SK-N-SH (cell line): ENCODE measurements at regions not wholly inside any gene's neighbourhood (a gene's known extent, or its start where the extent isn't known, plus 50 kb on each side); places are given as distances from the start of the nearest gene placed in this dataset.

ENCODE experiments used
- CTCF ChIA-PET: fragments of 300-600, 350-600 bp; formaldehyde crosslinking; extraction: SDS; loops from one replicate; lab custom pipeline; 2021; lab: Yijun Ruan, JAX
- POLR2A ChIA-PET: fragments of 350-600 bp; sonication (Branson Sonifier 250); formaldehyde crosslinking; extraction: SDS; loops from one replicate; lab custom pipeline; 2020; ENCODE audit warnings: antibody characterized with exemption, inconsistent platforms; lab: Yijun Ruan, JAX
- DNase-seq: peaks from one replicate; pipeline ENCODE4 v3.0.0; 2012
- H2AFZ ChIP-seq: fragments of 200-600 bp; sonication (generic); 2 replicates; pipeline ENCODE4 v1.8.1; 2016; ENCODE audit warnings: antibody characterized with exemption, mild to moderate bottlenecking, low read depth
- H3F3A ChIP-seq: fragments of 200-600 bp; sonication (generic); replicated peaks from 2 replicates; pipeline ENCODE3; 2016; ENCODE audit warnings: antibody characterized with exemption, mild to moderate bottlenecking; ENCODE audit not compliant: insufficient read depth
- H3K27ac ChIP-seq, 2 experiments: fragments of 200-500 bp in 1 of 2; fragments of 200-600 bp in 1 of 2; sonication (Bioruptor generic) in 1 of 2; sonication (generic), shearing (Covaris generic) in 1 of 2; 2 replicates each; pipeline versions ENCODE4 v1.5.1 to v1.6.1; 2014 to 2016; ENCODE audit warnings: low read depth in 2 of 2, inconsistent platforms in 1 of 2, low read length in 1 of 2, mild to moderate bottlenecking in 1 of 2, mixed read lengths in 1 of 2
- H3K27me3 ChIP-seq: fragments of 200-600 bp; sonication (generic), shearing (Covaris generic); 2 replicates; pipeline ENCODE4 v1.6.1; 2016; ENCODE audit warnings: mixed run types; ENCODE audit not compliant: insufficient read depth
- H3K36me3 ChIP-seq, 2 experiments: fragments of 200-500 bp in 1 of 2; fragments of 200-600 bp in 1 of 2; sonication (Bioruptor generic) in 1 of 2; sonication (generic) in 1 of 2; replicated peaks in 1 of 2; 2 replicates each; pipeline versions ENCODE3 to v1.5.1; 2014 to 2016; ENCODE audit warnings: low read length in 1 of 2, mild to moderate bottlenecking in 1 of 2; ENCODE audit not compliant: insufficient read depth in 2 of 2, control insufficient read depth in 1 of 2
- H3K4me1 ChIP-seq, 2 experiments: fragments of 200-500 bp in 1 of 2; fragments of 200-600 bp in 1 of 2; sonication (Bioruptor generic) in 1 of 2; sonication (generic), shearing (Covaris generic) in 1 of 2; 2 replicates each; pipeline versions ENCODE4 v1.5.1 to v1.6.1; 2014 to 2016; ENCODE audit warnings: low read depth in 1 of 2, low read length in 1 of 2, mixed run types in 1 of 2; ENCODE audit not compliant: insufficient read depth in 2 of 2, control insufficient read depth in 1 of 2
- H3K4me2 ChIP-seq: fragments of 200-600 bp; sonication (generic), shearing (Covaris generic); 2 replicates; pipeline ENCODE4 v1.6.1; 2017; ENCODE audit warnings: mixed run types
- H3K4me3 ChIP-seq, 2 experiments: fragments of 200-500 bp in 1 of 2; fragments of 200-600 bp in 1 of 2; sonication (Bioruptor generic) in 1 of 2; sonication (generic), shearing (Covaris generic) in 1 of 2; 2 replicates each; pipeline versions ENCODE4 v1.5.1 to v1.8.1; 2014 to 2016; ENCODE audit warnings: low read depth in 2 of 2, inconsistent platforms in 1 of 2, low read length in 1 of 2, mild to moderate bottlenecking in 1 of 2, mixed read lengths in 1 of 2, moderate library complexity in 1 of 2
- H3K79me2 ChIP-seq: fragments of 200-600 bp; sonication (generic); 2 replicates; pipeline ENCODE4 v1.8.1; 2017; ENCODE audit warnings: mild to moderate bottlenecking; ENCODE audit not compliant: insufficient read depth
- H3K9ac ChIP-seq: fragments of 200-600 bp; sonication (generic); 2 replicates; pipeline ENCODE4 v1.6.1; 2017; ENCODE audit warnings: mixed run types
- H3K9me2 ChIP-seq: fragments of 200-600 bp; sonication (generic); 2 replicates; pipeline ENCODE4 v1.6.1; 2017; ENCODE audit warnings: mixed run types
- H3K9me3 ChIP-seq: fragments of 200-600 bp; sonication (generic); 2 replicates; pipeline ENCODE4 v1.6.1; 2017; ENCODE audit warnings: mixed run types, mild to moderate bottlenecking, moderate library complexity
- H4K20me1 ChIP-seq: fragments of 200-600 bp; sonication (generic); 2 replicates; pipeline ENCODE4 v1.6.1; 2017; ENCODE audit warnings: mild to moderate bottlenecking, mixed run types; ENCODE audit not compliant: insufficient read depth
- CHD2 ChIP-seq: fragments of 150-350 bp; IDR thresholded peaks from 2 replicates; pipeline ENCODE4 v1.6.1; 2018; ENCODE audit warnings: low read length; ENCODE audit not compliant: partially characterized antibody
- ELF1 ChIP-seq: IDR thresholded peaks from 2 replicates; pipeline ENCODE4 v1.4.0; 2012
- EP300 ChIP-seq, 2 experiments: IDR thresholded peaks; 2 replicates each; pipeline versions ENCODE4 v1.4.0 to v1.6.1; 2012; ENCODE audit warnings: borderline replicate concordance in 1 of 2, low read depth in 1 of 2, low read length in 1 of 2
- FOXJ3 ChIP-seq: sonication (generic); formaldehyde crosslinking; IDR thresholded peaks from 2 replicates; pipeline ENCODE4 v1.5.1; 2020; ENCODE audit warnings: mild to moderate bottlenecking, missing genetic modification reagents
- GABPA ChIP-seq: IDR thresholded peaks from 2 replicates; pipeline ENCODE4 v1.4.0; 2012; ENCODE audit warnings: low read depth, mild to moderate bottlenecking
- GATA2 ChIP-seq: sonication (generic); formaldehyde crosslinking; IDR thresholded peaks from 2 replicates; pipeline ENCODE4 v1.5.0; 2020; ENCODE audit warnings: mild to moderate bottlenecking, missing genetic modification reagents
- IRF3 ChIP-seq: fragments of 150-350 bp; IDR thresholded peaks from 2 replicates; pipeline ENCODE4 v1.6.1; 2016; ENCODE audit warnings: mild to moderate bottlenecking, low read depth, low read length
- JUND ChIP-seq: IDR thresholded peaks from 2 replicates; pipeline ENCODE4 v1.4.0; 2012
- NFIC ChIP-seq: IDR thresholded peaks from 2 replicates; pipeline ENCODE4 v1.4.0; 2012; ENCODE audit warnings: borderline replicate concordance
- NRF1 ChIP-seq: IDR thresholded peaks from 2 replicates; pipeline ENCODE4 v1.6.1; 2012; ENCODE audit warnings: low read depth, mild to moderate bottlenecking, low read length
- RAD21 ChIP-seq: IDR thresholded peaks from 2 replicates; pipeline ENCODE4 v1.6.1; 2012; ENCODE audit warnings: mild to moderate bottlenecking, low read length
- REST ChIP-seq: IDR thresholded peaks from 2 replicates; pipeline ENCODE4 v1.6.1; 2012; ENCODE audit warnings: mild to moderate bottlenecking, low read depth, low read length, moderate library complexity
- TCF12 ChIP-seq: IDR thresholded peaks from 2 replicates; pipeline ENCODE4 v1.4.0; 2012
- TEAD4 ChIP-seq: IDR thresholded peaks from 2 replicates; pipeline ENCODE4 v1.4.0; 2012; ENCODE audit warnings: mild to moderate bottlenecking, borderline replicate concordance; ENCODE audit not compliant: insufficient read depth
- USF1 ChIP-seq: IDR thresholded peaks from 2 replicates; pipeline ENCODE4 v1.4.0; 2012; ENCODE audit warnings: low read depth, borderline replicate concordance
- USF2 ChIP-seq: fragments of 150-350 bp; IDR thresholded peaks from 2 replicates; pipeline ENCODE4 v1.6.1; 2017; ENCODE audit warnings: antibody characterized with exemption, low read length, low read depth, borderline replicate concordance
- YY1 ChIP-seq: IDR thresholded peaks from 2 replicates; pipeline ENCODE4 v1.4.0; 2012; ENCODE audit warnings: low read depth, mild to moderate bottlenecking
- WGBS: methylation state at CpG from one replicate; pipeline ENCODE4 v1.1.6; 2017; ENCODE audit warnings: low lambda C conversion rate; 5-methylcytosine and 5-hydroxymethylcytosine counted together

GRCh38 chrX:114097866-114098265 is 486.0 kb upstream of the HTR2C start:
- Histone ChIP-seq H3K27ac (no peak overlapping the region), H3K27me3 (no peaks in the 10 kb centered on the region; the same call in 1 of the 2 replicates), H3K9me2 (no peaks in the 10 kb centered on the region)
- TF ChIP-seq IRF3 (no peak), RAD21 (no peak), CHD2 (no peak), REST (no peak), YY1 (no peak), GABPA (no peak), USF1 (no peak), GATA2 (CRISPR knock-in tag) (no peak), ELF1 (no peak)
- TF ChIP-seq, all 33 proteins: peak for 0
- Histone ChIP-seq H3K9me3 (no peaks in the 10 kb centered on the region), H2AFZ (no peak overlapping the region), H3K4me3 (no peak overlapping the region), H3K9ac (no peak overlapping the region), H3K36me3 (no peaks in the 10 kb centered on the region), H3K4me2 (no peak overlapping the region), H4K20me1 (no peaks in the 10 kb centered on the region), H3K79me2 (no peaks in the 10 kb centered on the region), H3K4me1 (no peaks in the 10 kb centered on the region), H3F3A (no peaks in the 10 kb centered on the region)
- 29% methylated on average over 2 of the region's 2 CpGs for WGBS
- POLR2A ChIA-PET = no interaction called here
- DNase-seq = no peak
- CTCF ChIA-PET = no interaction called here

- Histone ChIP-seq H3K36me3 (no peaks in the 10 kb centered on the region), H3K9ac (no peak overlapping the region), H3K27me3 (no peaks in the 10 kb centered on the region; the same call in 1 of the 2 replicates), H3F3A (no peaks in the 10 kb centered on the region), H3K79me2 (no peaks in the 10 kb centered on the region), H3K4me2 (no peak overlapping the region), H3K27ac (no peak overlapping the region), H2AFZ (no peak overlapping the region), H3K9me2 (no peaks in the 10 kb centered on the region), H3K4me3 (no peak overlapping the region), H3K9me3 (no peaks in the 10 kb centered on the region), H4K20me1 (no peaks in the 10 kb centered on the region), H3K4me1 (no peaks in the 10 kb centered on the region)
- WGBS = 23% methylated on average over 1 of the region's 1 CpG
- no peak for DNase-seq
- TF ChIP-seq GATA2 (CRISPR knock-in tag) = no peak
- TF ChIP-seq TEAD4 = no peak
- no peak for TF ChIP-seq JUND
- no peak for TF ChIP-seq GABPA
- no peak for TF ChIP-seq FOXJ3 (CRISPR knock-in tag)
- no peak for TF ChIP-seq YY1
- TF ChIP-seq REST = no peak
- TF ChIP-seq RAD21 = no peak
- TF ChIP-seq USF2 = no peak
- TF ChIP-seq TCF12 = no peak
- no peak for TF ChIP-seq USF1
- no peak for TF ChIP-seq EP300 (IDR thresholded peaks at IDR 0.05; ENCODE audit: borderline replicate concordance in 1 of 2, low read depth in 1 of 2, low read length in 1 of 2)
- TF ChIP-seq NRF1 = no peak
- no peak for TF ChIP-seq NFIC
- CTCF ChIA-PET = no interaction called here
- POLR2A ChIA-PET = no interaction called here
Measured at GRCh38 chrX:114097427-114097826, 486.5 kb upstream of the HTR2C start.
